ENCODE measurements at regions not wholly inside any gene's neighbourhood (a gene's known extent, or its start where the extent isn't known, plus 50 kb on each side); places are given as distances from the start of the nearest gene placed in this dataset.

- TF ChIP-seq CTCF (IDR thresholded peaks at IDR 0.05) (no peak), POLR2A (IDR thresholded peaks at IDR 0.05) (no peak), POLR2AphosphoS5 (IDR thresholded peaks at IDR 0.05) (no peak)
Observed at GRCh38 chr1:70877343-70877742, 170.3 kb downstream of the PTGER3 start.
